ENCODE measurements at regions not wholly inside any gene's neighbourhood (a gene's known extent, or its start where the extent isn't known, plus 50 kb on each side); places are given as distances from the start of the nearest gene placed in this dataset.

GRCh38 chr6:166824880-166825250 is 131.5 kb downstream of the RNASET2 start:
- TF ChIP-seq, protein P1, sequence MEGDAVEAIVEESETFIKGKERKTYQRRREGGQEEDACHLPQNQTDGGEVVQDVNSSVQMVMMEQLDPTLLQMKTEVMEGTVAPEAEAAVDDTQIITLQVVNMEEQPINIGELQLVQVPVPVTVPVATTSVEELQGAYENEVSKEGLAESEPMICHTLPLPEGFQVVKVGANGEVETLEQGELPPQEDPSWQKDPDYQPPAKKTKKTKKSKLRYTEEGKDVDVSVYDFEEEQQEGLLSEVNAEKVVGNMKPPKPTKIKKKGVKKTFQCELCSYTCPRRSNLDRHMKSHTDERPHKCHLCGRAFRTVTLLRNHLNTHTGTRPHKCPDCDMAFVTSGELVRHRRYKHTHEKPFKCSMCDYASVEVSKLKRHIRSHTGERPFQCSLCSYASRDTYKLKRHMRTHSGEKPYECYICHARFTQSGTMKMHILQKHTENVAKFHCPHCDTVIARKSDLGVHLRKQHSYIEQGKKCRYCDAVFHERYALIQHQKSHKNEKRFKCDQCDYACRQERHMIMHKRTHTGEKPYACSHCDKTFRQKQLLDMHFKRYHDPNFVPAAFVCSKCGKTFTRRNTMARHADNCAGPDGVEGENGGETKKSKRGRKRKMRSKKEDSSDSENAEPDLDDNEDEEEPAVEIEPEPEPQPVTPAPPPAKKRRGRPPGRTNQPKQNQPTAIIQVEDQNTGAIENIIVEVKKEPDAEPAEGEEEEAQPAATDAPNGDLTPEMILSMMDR (IDR thresholded peaks at IDR 0.05): no peak
- TF ChIP-seq POLR2AphosphoS5 (IDR thresholded peaks at IDR 0.05) (no peak), POLR2A (IDR thresholded peaks at IDR 0.05) (no peak)
